OCI-LY1 (cell line): ENCODE measurements at regions not wholly inside any gene's neighbourhood (a gene's known extent, or its start where the extent isn't known, plus 50 kb on each side); places are given as distances from the start of the nearest gene placed in this dataset.

Experiments used
- H2AFZ ChIP-seq: fragments of 200-600 bp; sonication (generic), shearing (Covaris generic); 2 replicates; pipeline ENCODE4 v1.6.0; 2014; ENCODE audit warnings: antibody characterized with exemption, mild to moderate bottlenecking, low read length
- H3F3A ChIP-seq: fragments of 200-600 bp; sonication (generic), shearing (Covaris generic); 2 replicates; pipeline ENCODE4 v1.6.0; 2014; ENCODE audit warnings: mild to moderate bottlenecking, antibody characterized with exemption, low read length, moderate library complexity; ENCODE audit not compliant: insufficient read depth
- H3K27ac ChIP-seq: fragments of 200-600 bp; sonication (generic); 2 replicates; pipeline ENCODE4 v1.5.1; 2014; ENCODE audit warnings: low read length, mixed run types, mild to moderate bottlenecking, low read depth; ENCODE audit not compliant: poor library complexity, severe bottlenecking
- H3K27me3 ChIP-seq: fragments of 200-600 bp; sonication (generic); 2 replicates; pipeline ENCODE4 v1.6.0; 2014; ENCODE audit warnings: antibody characterized with exemption, mild to moderate bottlenecking, low read length, moderate library complexity; ENCODE audit not compliant: insufficient read depth
- H3K36me3 ChIP-seq: fragments of 200-600 bp; sonication (generic); 2 replicates; pipeline ENCODE4 v1.6.1; 2014; ENCODE audit warnings: mild to moderate bottlenecking, antibody characterized with exemption, low read length, moderate library complexity, mixed read lengths; ENCODE audit not compliant: insufficient read depth
- H3K4me1 ChIP-seq: fragments of 200-600 bp; sonication (generic); 2 replicates; pipeline ENCODE4 v1.5.1; 2014; ENCODE audit warnings: mild to moderate bottlenecking, low read length, moderate library complexity; ENCODE audit not compliant: insufficient read depth, severe bottlenecking
- H3K4me2 ChIP-seq: fragments of 200-600 bp; sonication (generic), shearing (Covaris generic); 2 replicates; pipeline ENCODE4 v1.6.1; 2014; ENCODE audit warnings: low read length
- H3K4me3 ChIP-seq: fragments of 200-600 bp; sonication (generic); 2 replicates; pipeline ENCODE4 v1.5.1; 2014; ENCODE audit warnings: low read length, low read depth, mild to moderate bottlenecking, mixed read lengths; ENCODE audit not compliant: poor library complexity, severe bottlenecking
- H3K79me2 ChIP-seq: fragments of 200-600 bp; shearing (Covaris generic); 2 replicates; pipeline ENCODE4 v1.6.1; 2016; ENCODE audit warnings: mixed run types, low read length, mixed read lengths; ENCODE audit not compliant: insufficient read depth
- H3K9ac ChIP-seq: fragments of 200-600 bp; sonication (generic), shearing (Covaris generic); 2 replicates; pipeline ENCODE4 v1.6.1; 2014; ENCODE audit warnings: mild to moderate bottlenecking, low read length, mixed read lengths
- H3K9me2 ChIP-seq: fragments of 200-600 bp; sonication (generic), shearing (Covaris generic); 2 replicates; pipeline ENCODE4 v1.6.1; 2014; ENCODE audit warnings: low read depth, mild to moderate bottlenecking, low read length, mixed read lengths
- H3K9me3 ChIP-seq: fragments of 200-600 bp; shearing (Covaris generic); 2 replicates; pipeline ENCODE4 v1.6.1; 2014; ENCODE audit warnings: low read length, mixed read lengths
- H4K20me1 ChIP-seq: fragments of 200-600 bp; sonication (generic), shearing (Covaris generic); 2 replicates; pipeline ENCODE4 v1.6.0; 2016; ENCODE audit warnings: mild to moderate bottlenecking, low read length; ENCODE audit not compliant: insufficient read depth
- CTCF ChIP-seq: fragments of 200-600 bp; sonication (generic), shearing (Covaris generic); IDR thresholded peaks from 2 replicates; pipeline ENCODE4 v1.5.1; 2017; ENCODE audit warnings: mild to moderate bottlenecking, antibody characterized with exemption, low read length, moderate library complexity, mixed read lengths
- EZH2 ChIP-seq: fragments of 200-600 bp; sonication (generic), shearing (Covaris generic); IDR thresholded peaks from 2 replicates; pipeline ENCODE4 v1.8.0; 2017; ENCODE audit warnings: borderline replicate concordance, mixed run types, mild to moderate bottlenecking, antibody characterized with exemption, low read length, moderate library complexity, mixed read lengths

GRCh38 chr2:129575880-129576279, 403.6 kb upstream of the RAB6C start:
- Histone ChIP-seq H3K4me1 (no peaks in the 10 kb centered on the region), H3K9me2 (no peaks in the 10 kb centered on the region), H3K79me2 (no peaks in the 10 kb centered on the region), H3K9me3 (no peaks in the 10 kb centered on the region), H3K36me3 (no peaks in the 10 kb centered on the region), H3K27me3 (no peaks in the 10 kb centered on the region), H3K4me3 (no peak overlapping the region), H2AFZ (no peak overlapping the region), H3K27ac (no peak overlapping the region), H3K4me2 (no peak overlapping the region), H3K9ac (no peak overlapping the region), H3F3A (no peaks in the 10 kb centered on the region), H4K20me1 (no peaks in the 10 kb centered on the region)
- TF ChIP-seq EZH2 (no peak), CTCF (no peak)

- Histone ChIP-seq H3K9me3 (no peaks in the 10 kb centered on the region), H3K4me1 (no peaks in the 10 kb centered on the region), H3F3A (no peaks in the 10 kb centered on the region), H3K9me2 (no peaks in the 10 kb centered on the region), H3K4me2 (no peak overlapping the region), H4K20me1 (no peaks in the 10 kb centered on the region), H2AFZ (no peak overlapping the region), H3K79me2 (no peaks in the 10 kb centered on the region), H3K36me3 (no peaks in the 10 kb centered on the region), H3K27ac (no peak overlapping the region), H3K4me3 (no peak overlapping the region), H3K9ac (no peak overlapping the region), H3K27me3 (no peaks in the 10 kb centered on the region)
- TF ChIP-seq EZH2 (no peak), CTCF (no peak)
These were observed 399.5 kb upstream of the RAB6C start for GRCh38 chr2:129580001-129580400.

- no peak overlapping the region for H2AFZ ChIP-seq
- no peak overlapping the region for H3K27ac ChIP-seq
- H3K9me2 ChIP-seq: no peaks in the 10 kb centered on the region
- H3K4me1 ChIP-seq: no peaks in the 10 kb centered on the region
- no peaks in the 10 kb centered on the region for H3K79me2 ChIP-seq
- H3K4me2 ChIP-seq: no peak overlapping the region
- H4K20me1 ChIP-seq: no peaks in the 10 kb centered on the region
- H3K27me3 ChIP-seq: no peaks in the 10 kb centered on the region
- H3F3A ChIP-seq: no peaks in the 10 kb centered on the region
- no peaks in the 10 kb centered on the region for H3K9me3 ChIP-seq
- no peak overlapping the region for H3K9ac ChIP-seq
- no peaks in the 10 kb centered on the region for H3K36me3 ChIP-seq
- TF ChIP-seq CTCF (no peak), EZH2 (no peak)
- no peak overlapping the region for H3K4me3 ChIP-seq
These were observed 393.7 kb upstream of the RAB6C start for GRCh38 chr2:129585760-129586159.
